MM.1S (cell line): ENCODE measurements at regions not wholly inside any gene's neighbourhood (a gene's known extent, or its start where the extent isn't known, plus 50 kb on each side); places are given as distances from the start of the nearest gene placed in this dataset.
"Not testable (repeated sequence)": the region's sequence is repeated elsewhere in the genome, so short reads cannot be mapped to it uniquely, and the experiment has no call there.

Source experiments
- DNase-seq: peaks from one replicate; pipeline ENCODE4 v3.0.0-alpha.2; 2015
- H2AFZ ChIP-seq: fragments of 300-600 bp; sonication (generic); 2 replicates; pipeline ENCODE4 v1.6.0; 2016; ENCODE audit warnings: antibody characterized with exemption, low read length
- H3F3A ChIP-seq: fragments of 300-600 bp; sonication (generic); 2 replicates; pipeline ENCODE4 v1.6.1; 2016; ENCODE audit warnings: mild to moderate bottlenecking, antibody characterized with exemption, low read length, moderate library complexity, mixed read lengths; ENCODE audit not compliant: insufficient read depth
- H3K27ac ChIP-seq: fragments of 300-600 bp; sonication (generic); 2 replicates; pipeline ENCODE4 v1.5.1; 2016; ENCODE audit warnings: mild to moderate bottlenecking, low read length
- H3K27me3 ChIP-seq: fragments of 300-600 bp; sonication (generic); replicated peaks from 2 replicates; pipeline ENCODE4 v1.6.0; 2016; ENCODE audit warnings: low read length; ENCODE audit not compliant: insufficient read depth
- H3K36me3 ChIP-seq: fragments of 300-600 bp; sonication (generic); replicated peaks from 2 replicates; pipeline ENCODE4 v1.6.1; 2016; ENCODE audit warnings: mild to moderate bottlenecking, low read length, mixed read lengths; ENCODE audit not compliant: insufficient read depth
- H3K4me1 ChIP-seq: fragments of 300-600 bp; sonication (generic); 2 replicates; pipeline ENCODE4 v1.6.1; 2016; ENCODE audit warnings: low read length, mixed read lengths
- H3K4me2 ChIP-seq: fragments of 300-600 bp; sonication (generic); 2 replicates; pipeline ENCODE4 v1.6.0; 2016; ENCODE audit warnings: low read depth, low read length
- H3K4me3 ChIP-seq: fragments of 300-600 bp; sonication (generic); 2 replicates; pipeline ENCODE4 v1.5.1; 2016; ENCODE audit warnings: low read length, mixed read lengths
- H3K79me2 ChIP-seq: fragments of 300-600 bp; sonication (generic); 2 replicates; pipeline ENCODE4 v1.6.1; 2016; ENCODE audit warnings: mixed run types, low read length, mixed read lengths
- H3K9ac ChIP-seq: fragments of 300-600 bp; sonication (generic); 2 replicates; pipeline ENCODE4 v1.6.1; 2016; ENCODE audit warnings: low read length, mixed read lengths
- H3K9me2 ChIP-seq: fragments of 300-600 bp; sonication (generic); replicated peaks from 2 replicates; pipeline ENCODE4 v1.6.1; 2016; ENCODE audit warnings: mild to moderate bottlenecking, low read length, mixed read lengths; ENCODE audit not compliant: insufficient read depth
- H3K9me3 ChIP-seq: fragments of 300-600 bp; sonication (generic); replicated peaks from 2 replicates; pipeline ENCODE4 v1.6.1; 2016; ENCODE audit warnings: mild to moderate bottlenecking, low read length, mixed read lengths; ENCODE audit not compliant: insufficient read depth
- H4K20me1 ChIP-seq: fragments of 300-600 bp; sonication (generic); 2 replicates; pipeline ENCODE4 v1.6.1; 2016; ENCODE audit warnings: mild to moderate bottlenecking, low read length, moderate library complexity, mixed read lengths; ENCODE audit not compliant: insufficient read depth
- CTCF ChIP-seq: fragments of 300-600 bp; sonication (generic); IDR thresholded peaks from 2 replicates; pipeline ENCODE4 v1.5.1; 2016; ENCODE audit warnings: antibody characterized with exemption, low read length, mixed read lengths
- EZH2 ChIP-seq: fragments of 300-600 bp; sonication (generic); optimal IDR thresholded peaks from 2 replicates; pipeline ENCODE3; 2017; ENCODE audit warnings: low read depth, mild to moderate bottlenecking, antibody characterized with exemption, low read length, mixed read lengths
- EZH2phosphoT487 ChIP-seq: fragments of 300-600 bp; sonication (generic); IDR thresholded peaks from 2 replicates; pipeline ENCODE4 v1.6.1; 2018; ENCODE audit warnings: antibody characterized with exemption, low read length

- Histone ChIP-seq H4K20me1 (no peaks in the 10 kb centered on the region), H3F3A (no peaks in the 10 kb centered on the region), H3K27ac (no peak overlapping the region), H3K4me2 (no peak overlapping the region), H3K4me1 (no peaks in the 10 kb centered on the region), H2AFZ (no peak overlapping the region), H3K9me2 (no peaks in the 10 kb centered on the region), H3K36me3 (no peaks in the 10 kb centered on the region), H3K4me3 (no peak overlapping the region), H3K27me3 (no peaks in the 10 kb centered on the region), H3K9ac (no peak overlapping the region), H3K9me3 (no peaks in the 10 kb centered on the region), H3K79me2 (no peaks in the 10 kb centered on the region)
- DNase-seq: no peak
- TF ChIP-seq CTCF (no peak), EZH2 (no peak), EZH2phosphoT487 (no peak)
Observed at GRCh38 chrX:34470507-34470906, 186.6 kb downstream of the TMEM47 start.

- H3K9ac ChIP-seq: no peak overlapping the region
- H3K79me2 ChIP-seq: no peaks in the 10 kb centered on the region
- no peaks in the 10 kb centered on the region for H3K36me3 ChIP-seq
- H3K4me2 ChIP-seq: no peak overlapping the region
- H3K4me1 ChIP-seq: no peaks in the 10 kb centered on the region
- no peaks in the 10 kb centered on the region for H3F3A ChIP-seq
- H3K9me2 ChIP-seq: no peaks in the 10 kb centered on the region
- DNase-seq: no peak
- no peak for TF ChIP-seq CTCF
- TF ChIP-seq EZH2phosphoT487: no peak
- TF ChIP-seq EZH2: no peak
- no peaks in the 10 kb centered on the region for H3K9me3 ChIP-seq
- H3K27me3 ChIP-seq: no peaks in the 10 kb centered on the region
- H4K20me1 ChIP-seq: no peaks in the 10 kb centered on the region
- no peak overlapping the region for H3K4me3 ChIP-seq
- H3K27ac ChIP-seq: no peak overlapping the region
- no peak overlapping the region for H2AFZ ChIP-seq
Observed at GRCh38 chrX:34467437-34467836, 189.6 kb downstream of the TMEM47 start.

- H3K27ac ChIP-seq, H3K4me1 ChIP-seq, H3K4me2 ChIP-seq, H3K4me3 ChIP-seq, H3K9me2 ChIP-seq, DNase-seq, H3K79me2 ChIP-seq, H3K36me3 ChIP-seq, H3K27me3 ChIP-seq, H3F3A ChIP-seq, H3K9ac ChIP-seq, H3K9me3 ChIP-seq, H4K20me1 ChIP-seq, H2AFZ ChIP-seq: not testable (repeated sequence)
Observed at GRCh38 chrX:34463220-34463619, 193.9 kb downstream of the TMEM47 start.

- H3K4me3 ChIP-seq: not testable (repeated sequence)
Observed at GRCh38 chrX:34457850-34458249, 199.2 kb downstream of the TMEM47 start.

More at GRCh38 chrX:34457850-34458249, 199.2 kb downstream of the TMEM47 start:
- H3F3A ChIP-seq, H3K27me3 ChIP-seq, H3K9me2 ChIP-seq, H3K9me3 ChIP-seq, H4K20me1 ChIP-seq, H3K79me2 ChIP-seq, H3K27ac ChIP-seq, H3K4me2 ChIP-seq, H3K36me3 ChIP-seq, H3K4me1 ChIP-seq, H2AFZ ChIP-seq, H3K9ac ChIP-seq, DNase-seq: not testable (repeated sequence)
